HepG2 (cell line): ENCODE measurements at regions not wholly inside any gene's neighbourhood (a gene's known extent, or its start where the extent isn't known, plus 50 kb on each side); places are given as distances from the start of the nearest gene placed in this dataset.

ENCODE experiments used
- ATAC-seq: fragments of 200-7000 bp; cut with Tn5 transposase; 3 replicates; pipeline ENCODE4 v1.9.1; 2020; ENCODE audit warnings: mild to moderate bottlenecking, moderate library complexity
- BruUV-seq: library from RNA; stranded (reverse); fragments of 400-500 nt; replicated peaks from 2 replicates; lab custom pipeline; 2021; lab: Mats Ljungman, UMichigan
- CTCF ChIA-PET: fragments of 300-600 bp; formaldehyde crosslinking; extraction: SDS; loops from one replicate; lab custom pipeline; 2021; ENCODE audit warnings: low total read pairs, inconsistent platforms, low intra/inter-chr PET ratio; lab: Yijun Ruan, JAX
- POLR2A ChIA-PET: fragments of 350-600 bp; sonication (Branson Sonifier 250); formaldehyde crosslinking; loops from one replicate; lab custom pipeline; 2020; ENCODE audit warnings: antibody characterized with exemption, inconsistent platforms; lab: Yijun Ruan, JAX
- DNase-seq: peaks from one replicate; pipeline ENCODE4 v3.0.0-alpha.2; 2015; ENCODE audit warnings: low spot score
- FAIRE-seq: peaks from 3 replicates; lab custom pipeline; 2011; peaks lifted over from hg19 to GRCh38; lab: Jason Lieb, UNC
- H2AFZ ChIP-seq: one replicate; pipeline ENCODE4 v1.6.1; 2011; ENCODE audit warnings: low read length, inconsistent platforms
- H3K27ac ChIP-seq: fragments of 300-600 bp; 3 replicates; pipeline ENCODE4 v1.8.0; 2011; ENCODE audit warnings: mixed run types, mild to moderate bottlenecking, mixed read lengths, low read length, inconsistent platforms; ENCODE audit not compliant: insufficient read depth; ENCODE audit errors: extremely low read length
- H3K27me3 ChIP-seq, 2 experiments: fragments of 200-600 bp in 1 of 2; 2 replicates in 1 of 2; 3 replicates in 1 of 2; pipeline versions ENCODE4 v1.6.0 to v1.8.0; 2011; ENCODE audit warnings: low read length in 2 of 2, mild to moderate bottlenecking in 2 of 2, moderate library complexity in 2 of 2, inconsistent platforms in 1 of 2; ENCODE audit not compliant: insufficient read depth in 2 of 2, control insufficient read depth in 1 of 2
- H3K36me3 ChIP-seq, 2 experiments: fragments of 200-600 bp in 1 of 2; replicated peaks in 1 of 2; 2 replicates in 1 of 2; 3 replicates in 1 of 2; pipeline versions ENCODE4 v1.5.1 to v1.8.0; 2011; ENCODE audit warnings: low read length in 2 of 2, inconsistent platforms in 1 of 2; ENCODE audit not compliant: insufficient read depth in 2 of 2, control insufficient read depth in 1 of 2
- H3K4me1 ChIP-seq: 2 replicates; pipeline ENCODE4 v1.5.1; 2012; ENCODE audit warnings: low read length, inconsistent platforms; ENCODE audit not compliant: insufficient read depth
- H3K4me2 ChIP-seq: 2 replicates; pipeline ENCODE4 v1.6.0; 2011; ENCODE audit warnings: low read depth, low read length, inconsistent platforms
- H3K4me3 ChIP-seq, 3 experiments: fragments of 200-600 bp in 1 of 3; sonication (generic), shearing (Covaris generic) in 1 of 3; replicated peaks in 1 of 3; 2 replicates each; pipeline ENCODE4 v1.5.1; 2011 to 2016; ENCODE audit warnings: low read length in 3 of 3, inconsistent platforms in 2 of 3, low read depth in 2 of 3, mild to moderate bottlenecking in 2 of 3, control low read depth in 1 of 3, mixed read lengths in 1 of 3; ENCODE audit not compliant: insufficient read depth in 1 of 3
- H3K79me2 ChIP-seq: one replicate; pipeline ENCODE4 v1.6.1; 2011; ENCODE audit warnings: low read length, inconsistent platforms; ENCODE audit not compliant: insufficient read depth
- H3K9ac ChIP-seq: 2 replicates; pipeline ENCODE4 v1.6.0; 2011; ENCODE audit warnings: mild to moderate bottlenecking, low read depth, low read length, inconsistent platforms; ENCODE audit not compliant: insufficient read depth
- H3K9me3 ChIP-seq: 2 replicates; pipeline ENCODE4 v1.5.1; 2012; ENCODE audit warnings: mild to moderate bottlenecking, low read length
- H4K20me1 ChIP-seq: 2 replicates; pipeline ENCODE4 v1.6.0; 2011; ENCODE audit warnings: inconsistent platforms, mild to moderate bottlenecking, low read length, moderate library complexity; ENCODE audit not compliant: insufficient read depth
- AHDC1 ChIP-seq: sonication (generic); formaldehyde crosslinking; IDR thresholded peaks from 2 replicates; pipeline ENCODE4 v1.5.1; 2020; ENCODE audit warnings: mild to moderate bottlenecking, missing genetic modification reagents, borderline replicate concordance
- ATF4 ChIP-seq, 2 experiments: fragments of 450-650 bp in 1 of 2; sonication (generic) in 1 of 2; formaldehyde crosslinking; IDR thresholded peaks; 2 replicates each; pipeline versions ENCODE4 v1.5.0 to v1.8.0; 2020 to 2022; ENCODE audit warnings: mild to moderate bottlenecking in 1 of 2, missing genetic modification reagents in 1 of 2
- FIP1L1 ChIP-seq: fragments of 200-400 bp; formaldehyde crosslinking; IDR thresholded peaks from 2 replicates; pipeline ENCODE4 v1.6.1; 2018; ENCODE audit warnings: low read depth, mild to moderate bottlenecking, low read length, moderate library complexity, borderline replicate concordance; ENCODE audit not compliant: insufficient read depth
- HDAC6 ChIP-seq: fragments of 200-600 bp; sonication (generic); IDR thresholded peaks from 2 replicates; pipeline ENCODE4 v1.7.0; 2017; ENCODE audit warnings: mild to moderate bottlenecking, antibody characterized with exemption, low read length, low read depth
- IRF2 ChIP-seq: IDR thresholded peaks from 2 replicates; pipeline ENCODE4 v1.6.1; 2018; ENCODE audit warnings: missing genetic modification reagents, missing compliant biosample characterization
- MXI1 ChIP-seq: IDR thresholded peaks from 3 replicates; pipeline ENCODE4 v1.6.1; 2012; ENCODE audit warnings: low read depth, low read length, inconsistent platforms, borderline replicate concordance
- NFRKB ChIP-seq: fragments of 450-650 bp; IDR thresholded peaks from 2 replicates; pipeline ENCODE4 v1.6.1; 2017
- PRDM15 ChIP-seq: sonication (generic); formaldehyde crosslinking; IDR thresholded peaks from 2 replicates; pipeline ENCODE4 v1.4.0; 2020; ENCODE audit warnings: missing genetic modification reagents
- SRF ChIP-seq: IDR thresholded peaks from 2 replicates; pipeline ENCODE4 v1.6.1; 2011; ENCODE audit warnings: mild to moderate bottlenecking, low read depth, low read length, moderate library complexity
- TGIF2 ChIP-seq: IDR thresholded peaks from 2 replicates; pipeline ENCODE4 v1.6.1; 2016; ENCODE audit warnings: control low read depth, missing compliant biosample characterization
- TMF1 ChIP-seq: sonication (generic); formaldehyde crosslinking; IDR thresholded peaks from 2 replicates; pipeline ENCODE4 v1.8.1; 2022; ENCODE audit warnings: low read depth, missing genetic modification reagents
- TOE1 ChIP-seq: sonication (generic); formaldehyde crosslinking; IDR thresholded peaks from 2 replicates; pipeline ENCODE4 v1.4.0; 2020; ENCODE audit warnings: mild to moderate bottlenecking, missing genetic modification reagents
- ZFP41 ChIP-seq: sonication (generic); formaldehyde crosslinking; IDR thresholded peaks from 2 replicates; pipeline ENCODE4 v1.4.0; 2020; ENCODE audit warnings: mild to moderate bottlenecking, missing genetic modification reagents, borderline replicate concordance
- ZNF431 ChIP-seq: sonication (generic); formaldehyde crosslinking; IDR thresholded peaks from 2 replicates; pipeline ENCODE4 v1.9.0; 2022; ENCODE audit warnings: missing genetic modification reagents, low read depth, mild to moderate bottlenecking, borderline replicate concordance
- ZNF501 ChIP-seq: sonication (generic); formaldehyde crosslinking; IDR thresholded peaks from 2 replicates; pipeline ENCODE4 v1.5.1; 2020; ENCODE audit warnings: mild to moderate bottlenecking, moderate library complexity, missing genetic modification reagents
- ZNF567 ChIP-seq: sonication (generic); formaldehyde crosslinking; IDR thresholded peaks from 2 replicates; pipeline ENCODE4 v1.8.1; 2023; ENCODE audit warnings: mild to moderate bottlenecking, missing genetic modification reagents, borderline replicate concordance
- ZNF777 ChIP-seq: sonication (generic); formaldehyde crosslinking; IDR thresholded peaks from 2 replicates; pipeline ENCODE4 v1.4.0; 2020; ENCODE audit warnings: missing genetic modification reagents
- WGBS: methylation state at CpG from one replicate; pipeline ENCODE4 v1.1.6; 2017; ENCODE audit warnings: low lambda C conversion rate; 5-methylcytosine and 5-hydroxymethylcytosine counted together
- in situ Hi-C: cut with HindIII; loops from 2 replicates; pipeline ENCODE4 v1.10.0; 2017; ENCODE audit warnings: low pct_unique_long_range_greater_than_20kb; ENCODE audit not compliant: extremely low pct_ligation_motif_present
- intact Hi-C: fragments of 100-400 bp; cut with micrococcal nuclease; formaldehyde crosslinking; loops from one replicate; pipeline ENCODE4 v1.10.0; 2022; ENCODE audit not compliant: unreplicated experiment

- no TSS peak for BruUV-seq
- no peak for FAIRE-seq
- intact Hi-C loops: no loop called here
- H3K27ac ChIP-seq: no peak overlapping the region
- no peak overlapping the region for H3K4me3 ChIP-seq
- H3K4me2 ChIP-seq: no peak overlapping the region
- ChIA-PET POLR2A (no interaction called here), CTCF (no interaction called here)
- H3K4me1 ChIP-seq: no peaks in the 10 kb centered on the region
- no peaks in the 10 kb centered on the region for H3K79me2 ChIP-seq
- H3K9ac ChIP-seq: no peak overlapping the region
- no peaks in the 10 kb centered on the region for H3K36me3 ChIP-seq
- H2AFZ ChIP-seq: no peak overlapping the region
- no peaks in the 10 kb centered on the region for H4K20me1 ChIP-seq
- no peak for TF ChIP-seq HDAC6
- no peak for TF ChIP-seq PRDM15 (CRISPR knock-in tag)
- TF ChIP-seq TMF1 (CRISPR knock-in tag): no peak
- no peak for TF ChIP-seq TOE1 (CRISPR knock-in tag)
- no peak for TF ChIP-seq ZNF777
- no peak for TF ChIP-seq MXI1
- no peak for TF ChIP-seq TGIF2 (CRISPR knock-in tag)
- TF ChIP-seq SRF: no peak
- TF ChIP-seq ZNF567 (CRISPR knock-in tag): no peak
- no peak for TF ChIP-seq ZNF501
- no peak for TF ChIP-seq ATF4 (CRISPR knock-in tag; IDR thresholded peaks at IDR 0.05)
- no peak for TF ChIP-seq FIP1L1
- TF ChIP-seq ZFP41: no peak
- TF ChIP-seq IRF2 (CRISPR knock-in tag): no peak
- TF ChIP-seq NFRKB: no peak
- no peak for TF ChIP-seq ZNF431 (CRISPR knock-in tag)
- no peak for TF ChIP-seq AHDC1
- TF ChIP-seq, all 625 proteins: peak for 0
- no peak for ATAC-seq
- in situ Hi-C loops: no loop called here
- Histone ChIP-seq H3K9me3 (no peaks in the 10 kb centered on the region), H3K27me3 (peaks cover 0 to under 1% of the 10 kb centered on the region in 2 experiments; a peak in 3 of 5 replicates)
- DNase-seq: no peak
- WGBS: 28% methylated on average over 7 of the region's 8 CpGs
Measured at GRCh38 chr13:40197049-40197448, 469.4 kb downstream of the FOXO1 start.
